Gastrocnemius medialis (tissue), 4 donors: ENCODE measurements at regions not wholly inside any gene's neighbourhood (a gene's known extent, or its start where the extent isn't known, plus 50 kb on each side); places are given as distances from the start of the nearest gene placed in this dataset.

Experiments used
- CTCF ChIP-seq, 5 experiments: fragments of 450-650 bp in 3 of 5; fragments of 200-600 bp in 2 of 5; sonication (generic) in 2 of 5; IDR thresholded peaks in 4 of 5; conservative IDR thresholded peaks in 1 of 5; 1 replicate in 4 of 5; 2 replicates in 1 of 5; pipeline ENCODE4 v1.5.1; 2016 to 2019; ENCODE audit warnings: antibody characterized with exemption in 5 of 5, mild to moderate bottlenecking in 3 of 5, moderate library complexity in 3 of 5
- POLR2A ChIP-seq, 2 donors: fragments of 450-650 bp; IDR thresholded peaks; one replicate each; pipeline ENCODE4 v1.6.1; 2017; ENCODE audit warnings: antibody characterized with exemption in 2 of 2, mild to moderate bottlenecking in 2 of 2, moderate library complexity in 2 of 2

- TF ChIP-seq CTCF (IDR thresholded peaks at IDR 0.05 in 4 of 5, conservative IDR thresholded peaks at IDR 0.05 in 1 of 5) (no peak), POLR2A (IDR thresholded peaks at IDR 0.05) (no peak)
These were observed 765.4 kb downstream of the BRD1 start for GRCh38 chr22:49062155-49062801.
